Astrocyte (in vitro differentiated cells and primary cell): ENCODE measurements at regions not wholly inside any gene's neighbourhood (a gene's known extent, or its start where the extent isn't known, plus 50 kb on each side); places are given as distances from the start of the nearest gene placed in this dataset.

Experiments used
- EZH2 ChIP-seq: IDR thresholded peaks from 2 replicates; pipeline ENCODE4 v1.6.1; 2012; ENCODE audit warnings: mild to moderate bottlenecking, low read length, inconsistent platforms; ENCODE audit not compliant: insufficient read depth
- TF ChIP-seq, protein P1 (sequence below): IDR thresholded peaks from 2 replicates; pipeline ENCODE4 v1.5.1; 2011; ENCODE audit warnings: low read depth, mild to moderate bottlenecking, inconsistent platforms, low read length, moderate library complexity; ENCODE audit not compliant: insufficient read depth

- TF ChIP-seq, protein P1, sequence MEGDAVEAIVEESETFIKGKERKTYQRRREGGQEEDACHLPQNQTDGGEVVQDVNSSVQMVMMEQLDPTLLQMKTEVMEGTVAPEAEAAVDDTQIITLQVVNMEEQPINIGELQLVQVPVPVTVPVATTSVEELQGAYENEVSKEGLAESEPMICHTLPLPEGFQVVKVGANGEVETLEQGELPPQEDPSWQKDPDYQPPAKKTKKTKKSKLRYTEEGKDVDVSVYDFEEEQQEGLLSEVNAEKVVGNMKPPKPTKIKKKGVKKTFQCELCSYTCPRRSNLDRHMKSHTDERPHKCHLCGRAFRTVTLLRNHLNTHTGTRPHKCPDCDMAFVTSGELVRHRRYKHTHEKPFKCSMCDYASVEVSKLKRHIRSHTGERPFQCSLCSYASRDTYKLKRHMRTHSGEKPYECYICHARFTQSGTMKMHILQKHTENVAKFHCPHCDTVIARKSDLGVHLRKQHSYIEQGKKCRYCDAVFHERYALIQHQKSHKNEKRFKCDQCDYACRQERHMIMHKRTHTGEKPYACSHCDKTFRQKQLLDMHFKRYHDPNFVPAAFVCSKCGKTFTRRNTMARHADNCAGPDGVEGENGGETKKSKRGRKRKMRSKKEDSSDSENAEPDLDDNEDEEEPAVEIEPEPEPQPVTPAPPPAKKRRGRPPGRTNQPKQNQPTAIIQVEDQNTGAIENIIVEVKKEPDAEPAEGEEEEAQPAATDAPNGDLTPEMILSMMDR, result no peak
- no peak for TF ChIP-seq EZH2
These were observed 55.3 kb upstream of the ROR1 start for GRCh38 chr1:63718541-63718970.
